SIG-M5 treated with dmso at 0.1 percent for 504 hours (cell line): ENCODE measurements at regions not wholly inside any gene's neighbourhood (a gene's known extent, or its start where the extent isn't known, plus 50 kb on each side); places are given as distances from the start of the nearest gene placed in this dataset.
"Not testable (repeated sequence)": the region's sequence is repeated elsewhere in the genome, so short reads cannot be mapped to it uniquely, and the experiment has no call there.

Source experiments
- DNase-seq: peaks from one replicate; lab custom pipeline; 2025; ENCODE audit not compliant: unreplicated experiment; lab: John Stamatoyannopoulos, UW

- DNase-seq = no peak
Measured at GRCh38 chr17:70320673-70321345, 151.5 kb downstream of the KCNJ2 start.

- no peak for DNase-seq
Measured at GRCh38 chr17:70321352-70321751, 152.0 kb downstream of the KCNJ2 start.

GRCh38 chr17:70323269-70323668 is 153.9 kb downstream of the KCNJ2 start:
- DNase-seq = no peak

- no peak for DNase-seq
Measured at GRCh38 chr17:70324031-70324430, 154.7 kb downstream of the KCNJ2 start.

GRCh38 chr17:70327279-70327678 is 157.9 kb downstream of the KCNJ2 start:
- DNase-seq = no peak

- DNase-seq = no peak
Measured at GRCh38 chr17:70327723-70328122, 158.4 kb downstream of the KCNJ2 start.

- DNase-seq = no peak
Measured at GRCh38 chr17:70329721-70330120, 160.4 kb downstream of the KCNJ2 start.

GRCh38 chr17:70331066-70331465 is 161.7 kb downstream of the KCNJ2 start:
- DNase-seq = not testable (repeated sequence)

- no peak for DNase-seq
Measured at GRCh38 chr17:70332356-70333210, 163.3 kb downstream of the KCNJ2 start.

GRCh38 chr17:70336411-70336810 is 167.1 kb downstream of the KCNJ2 start:
- no peak for DNase-seq

GRCh38 chr17:70338946-70339354 is 169.6 kb downstream of the KCNJ2 start:
- no peak for DNase-seq

GRCh38 chr17:70343114-70343513 is 173.8 kb downstream of the KCNJ2 start:
- no peak for DNase-seq

GRCh38 chr17:70344386-70345060 is 175.2 kb downstream of the KCNJ2 start:
- DNase-seq = no peak

GRCh38 chr17:70345061-70345460 is 175.7 kb downstream of the KCNJ2 start:
- no peak for DNase-seq

GRCh38 chr17:70352834-70353233 is 183.5 kb downstream of the KCNJ2 start:
- no peak for DNase-seq

GRCh38 chr17:70353408-70354092 is 184.2 kb downstream of the KCNJ2 start:
- DNase-seq = no peak

- DNase-seq = no peak
Measured at GRCh38 chr17:70355185-70355584, 185.9 kb downstream of the KCNJ2 start.

GRCh38 chr17:70357190-70357589 is 187.9 kb downstream of the KCNJ2 start:
- DNase-seq = no peak

GRCh38 chr17:70365091-70365583 is 195.8 kb downstream of the KCNJ2 start:
- DNase-seq = peak; percentile 15

GRCh38 chr17:70366386-70366785 is 197.1 kb downstream of the KCNJ2 start:
- no peak for DNase-seq

- DNase-seq = no peak
Measured at GRCh38 chr17:70368011-70368410, 198.7 kb downstream of the KCNJ2 start.
